Sigmoid colon (tissue), 4 donors: ENCODE measurements at regions not wholly inside any gene's neighbourhood (a gene's known extent, or its start where the extent isn't known, plus 50 kb on each side); places are given as distances from the start of the nearest gene placed in this dataset.

Experiments
- EP300 ChIP-seq, 4 donors: sonication (generic); formaldehyde crosslinking; IDR thresholded peaks; one replicate each; pipeline ENCODE4 v1.6.1; 2017; ENCODE audit warnings: antibody characterized with exemption in 4 of 4
- POLR2A ChIP-seq, 2 donors: fragments of 450-650 bp; IDR thresholded peaks; one replicate each; pipeline ENCODE4 v1.6.1; 2016; ENCODE audit warnings: antibody characterized with exemption in 2 of 2, mild to moderate bottlenecking in 2 of 2, moderate library complexity in 2 of 2
- POLR2AphosphoS5 ChIP-seq, 4 donors: sonication (generic); formaldehyde crosslinking; IDR thresholded peaks; one replicate each; pipeline ENCODE4 v1.6.1; 2017; ENCODE audit warnings: antibody characterized with exemption in 4 of 4
- TF ChIP-seq, protein P1 (sequence below), 4 experiments: fragments of 450-650 bp in 3 of 4; fragments of 200-600 bp in 1 of 4; IDR thresholded peaks; one replicate each; pipeline ENCODE4 v1.5.1; 2016 to 2019; ENCODE audit warnings: antibody characterized with exemption in 4 of 4, mild to moderate bottlenecking in 3 of 4, moderate library complexity in 2 of 4

DNA sequence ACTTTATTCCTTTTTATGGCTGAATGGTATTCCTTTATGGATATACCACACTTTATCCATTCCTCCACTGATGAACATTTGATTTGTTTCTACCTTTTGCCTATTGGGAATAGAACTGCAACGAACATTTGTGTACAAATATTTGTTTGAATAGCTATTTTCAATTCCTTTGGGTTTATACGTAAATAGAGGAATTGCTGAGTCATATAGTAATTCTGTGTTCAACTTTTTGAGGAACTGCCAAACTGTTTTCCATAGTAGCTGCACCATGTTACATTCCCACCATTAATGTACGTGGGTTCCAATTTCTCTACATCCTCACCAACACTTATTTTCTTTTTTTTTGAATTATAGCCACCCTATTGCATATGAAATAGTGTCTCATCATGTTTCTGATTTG is 156.5 kb upstream of the ATP6AP2 start:
- TF ChIP-seq EP300 (IDR thresholded peaks at IDR 0.05) = no peak
- TF ChIP-seq, protein P1, sequence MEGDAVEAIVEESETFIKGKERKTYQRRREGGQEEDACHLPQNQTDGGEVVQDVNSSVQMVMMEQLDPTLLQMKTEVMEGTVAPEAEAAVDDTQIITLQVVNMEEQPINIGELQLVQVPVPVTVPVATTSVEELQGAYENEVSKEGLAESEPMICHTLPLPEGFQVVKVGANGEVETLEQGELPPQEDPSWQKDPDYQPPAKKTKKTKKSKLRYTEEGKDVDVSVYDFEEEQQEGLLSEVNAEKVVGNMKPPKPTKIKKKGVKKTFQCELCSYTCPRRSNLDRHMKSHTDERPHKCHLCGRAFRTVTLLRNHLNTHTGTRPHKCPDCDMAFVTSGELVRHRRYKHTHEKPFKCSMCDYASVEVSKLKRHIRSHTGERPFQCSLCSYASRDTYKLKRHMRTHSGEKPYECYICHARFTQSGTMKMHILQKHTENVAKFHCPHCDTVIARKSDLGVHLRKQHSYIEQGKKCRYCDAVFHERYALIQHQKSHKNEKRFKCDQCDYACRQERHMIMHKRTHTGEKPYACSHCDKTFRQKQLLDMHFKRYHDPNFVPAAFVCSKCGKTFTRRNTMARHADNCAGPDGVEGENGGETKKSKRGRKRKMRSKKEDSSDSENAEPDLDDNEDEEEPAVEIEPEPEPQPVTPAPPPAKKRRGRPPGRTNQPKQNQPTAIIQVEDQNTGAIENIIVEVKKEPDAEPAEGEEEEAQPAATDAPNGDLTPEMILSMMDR (IDR thresholded peaks at IDR 0.05) = no peak
- no peak for TF ChIP-seq POLR2A (IDR thresholded peaks at IDR 0.05)
- TF ChIP-seq POLR2AphosphoS5 (IDR thresholded peaks at IDR 0.05) = no peak
